ENCODE measurements at regions not wholly inside any gene's neighbourhood (a gene's known extent, or its start where the extent isn't known, plus 50 kb on each side); places are given as distances from the start of the nearest gene placed in this dataset.
A peak's percentile ranks its signal among the peaks of the same experiment; 100 is the strongest.
"Not testable (repeated sequence)": the region's sequence is repeated elsewhere in the genome, so short reads cannot be mapped to it uniquely, and the experiment has no call there.

GRCh38 chr1:192517716-192518355 is 57.7 kb upstream of the RGS1 start:
- peak; percentile 34 for FAIRE-seq
- not testable (repeated sequence) for DNase-seq (ENCODE audit: low spot score in 2 of 2)

GRCh38 chr1:192518700-192519099 is 56.9 kb upstream of the RGS1 start:
- FAIRE-seq (no peak), DNase-seq (ENCODE audit: low spot score in 2 of 2) (no peak)

DNA sequence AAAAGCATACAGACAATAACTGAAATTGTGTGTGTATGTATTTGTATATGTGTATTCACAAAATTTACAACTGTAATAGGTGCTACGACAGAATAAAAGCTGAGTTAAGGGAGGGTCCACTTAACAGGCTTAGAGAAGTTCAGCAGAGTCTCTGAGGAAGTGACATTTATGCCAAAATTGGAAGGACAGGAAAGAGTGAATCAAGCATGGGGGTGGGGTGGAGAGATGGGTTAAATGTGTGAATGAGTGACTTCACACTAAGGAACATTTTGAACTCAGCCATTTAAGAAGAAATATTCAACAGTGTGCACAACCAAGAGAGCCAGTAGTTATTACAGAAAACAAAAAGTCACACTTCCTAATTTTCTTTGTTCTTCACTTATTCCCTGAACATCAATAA is 53.8 kb upstream of the RGS1 start:
- DNase-seq (ENCODE audit: low spot score in 2 of 2) (no peak), FAIRE-seq (no peak)

GRCh38 chr1:192522673-192523072 is 52.9 kb upstream of the RGS1 start:
- no peak for DNase-seq (ENCODE audit: low spot score in 2 of 2)

DNA sequence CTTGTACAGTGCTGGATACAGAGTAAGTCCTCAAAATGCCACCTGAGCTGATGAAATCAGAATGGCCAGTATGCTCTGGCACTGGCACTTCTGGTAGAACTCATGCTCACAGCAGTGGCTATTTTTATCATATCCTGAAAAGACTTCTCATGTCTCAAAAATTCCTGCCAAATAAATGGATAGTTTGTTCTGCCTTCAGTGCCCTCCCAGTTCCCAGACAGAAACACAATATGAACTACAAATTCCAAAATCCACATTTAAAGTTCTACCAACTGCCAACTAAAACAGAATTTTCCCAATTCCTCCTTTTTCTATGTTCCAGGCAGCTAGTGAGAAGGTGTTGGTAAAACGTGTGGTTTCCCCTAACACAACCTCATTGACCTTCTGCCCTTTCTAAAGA is 51.4 kb upstream of the RGS1 start:
- FAIRE-seq = no peak
- DNase-seq (ENCODE audit: low spot score in 2 of 2) = no peak

More at GRCh38 chr1:192522673-192523072, 52.9 kb upstream of the RGS1 start:
- no peak for FAIRE-seq
